HG03378 (cell line): ENCODE measurements at regions not wholly inside any gene's neighbourhood (a gene's known extent, or its start where the extent isn't known, plus 50 kb on each side); places are given as distances from the start of the nearest gene placed in this dataset.

ENCODE experiments used
- ATAC-seq: cut with Tn5 transposase; IDR thresholded peaks from one replicate; pipeline ENCODE4 v1.9.1; 2021; ENCODE audit warnings: mild to moderate bottlenecking, moderate library complexity; ENCODE audit not compliant: unreplicated experiment

- ATAC-seq, result no peak
Observed at GRCh38 chr7:136051203-136051928, 74.2 kb upstream of the MTPN start.

- no peak for ATAC-seq
Observed at GRCh38 chr7:136050462-136050847, 73.3 kb upstream of the MTPN start.

GRCh38 chr7:136049818-136050461 is 72.8 kb upstream of the MTPN start:
- no peak for ATAC-seq

- ATAC-seq, result no peak
Observed at GRCh38 chr7:136049117-136049516, 72.0 kb upstream of the MTPN start.

GRCh38 chr7:136046548-136046947 is 69.4 kb upstream of the MTPN start:
- no peak for ATAC-seq

GRCh38 chr7:136045992-136046391 is 68.8 kb upstream of the MTPN start:
- no peak for ATAC-seq

- ATAC-seq, result no peak
Observed at GRCh38 chr7:136045181-136045580, 68.0 kb upstream of the MTPN start.

- no peak for ATAC-seq
Observed at GRCh38 chr7:136039577-136040345, 62.6 kb upstream of the MTPN start.

- no peak for ATAC-seq
Observed at GRCh38 chr7:136036336-136036735, 59.2 kb upstream of the MTPN start.

- no peak for ATAC-seq
Observed at GRCh38 chr7:136034132-136034531, 57.0 kb upstream of the MTPN start.

GRCh38 chr7:136033413-136034031 is 56.4 kb upstream of the MTPN start:
- no peak for ATAC-seq

GRCh38 chr7:136030867-136031318 is 53.7 kb upstream of the MTPN start:
- peak; percentile 95 for ATAC-seq

- ATAC-seq, result no peak
Observed at GRCh38 chr7:136030330-136030729, 53.2 kb upstream of the MTPN start.

GRCh38 chr7:136027160-136027559 is 50.0 kb upstream of the MTPN start:
- no peak for ATAC-seq
